CD14-positive monocyte (primary cell): ENCODE measurements at regions not wholly inside any gene's neighbourhood (a gene's known extent, or its start where the extent isn't known, plus 50 kb on each side); places are given as distances from the start of the nearest gene placed in this dataset.

ENCODE experiments used
- DNase-seq, 3 donors: peaks; one replicate each; pipeline ENCODE4 v3.0.0-alpha.2; 2011 to 2022
- H2AFZ ChIP-seq: 2 replicates; pipeline ENCODE4 v1.6.0; 2012; ENCODE audit warnings: mild to moderate bottlenecking, low read depth, low read length, inconsistent platforms; ENCODE audit not compliant: insufficient read depth, poor library complexity, severe bottlenecking
- H3K27ac ChIP-seq, 2 donors: 1 replicate in 1 of 2; 2 replicates in 1 of 2; pipeline ENCODE4 v1.5.1; 2012 to 2013; ENCODE audit warnings: low read length in 2 of 2, control low read depth in 1 of 2, inconsistent platforms in 1 of 2, low read depth in 1 of 2, mild to moderate bottlenecking in 1 of 2
- H3K27me3 ChIP-seq, 2 donors: one replicate each; pipeline versions ENCODE4 v1.6.0 to v1.6.1; 2011 to 2013; ENCODE audit warnings: low read length in 2 of 2; ENCODE audit not compliant: control insufficient read depth in 2 of 2, insufficient read depth in 2 of 2
- H3K36me3 ChIP-seq, 2 donors: replicated peaks in 1 of 2; 1 replicate in 1 of 2; 2 replicates in 1 of 2; pipeline versions ENCODE4 v1.5.1 to v1.6.1; 2012 to 2013; ENCODE audit warnings: low read length in 2 of 2, control low read depth in 1 of 2, inconsistent platforms in 1 of 2, mild to moderate bottlenecking in 1 of 2; ENCODE audit not compliant: insufficient read depth in 2 of 2, control insufficient read depth in 1 of 2
- H3K4me1 ChIP-seq, 2 donors: 1 replicate in 1 of 2; 2 replicates in 1 of 2; pipeline versions ENCODE4 v1.5.1 to v1.6.1; 2012 to 2013; ENCODE audit warnings: low read length in 2 of 2, control low read depth in 1 of 2, inconsistent platforms in 1 of 2, mild to moderate bottlenecking in 1 of 2, moderate library complexity in 1 of 2; ENCODE audit not compliant: insufficient read depth in 2 of 2, control insufficient read depth in 1 of 2
- H3K4me2 ChIP-seq: replicated peaks from 2 replicates; pipeline ENCODE3; 2012; ENCODE audit warnings: low read length, moderate library complexity, mild to moderate bottlenecking; ENCODE audit not compliant: poor library complexity, severe bottlenecking; ENCODE audit errors: extremely low read depth
- H3K4me3 ChIP-seq, 3 experiments: fragments of 200-600 bp in 1 of 3; sonication (generic) in 1 of 3; replicated peaks in 1 of 3; 1 replicate in 2 of 3; 2 replicates in 1 of 3; pipeline ENCODE4 v1.5.1; 2011 to 2013; ENCODE audit warnings: low read length in 3 of 3, mild to moderate bottlenecking in 3 of 3, control low read depth in 2 of 3, low read depth in 2 of 3, inconsistent platforms in 1 of 3, moderate library complexity in 1 of 3
- H3K79me2 ChIP-seq: 2 replicates; pipeline ENCODE4 v1.6.0; 2012; ENCODE audit warnings: mild to moderate bottlenecking, control low read depth, inconsistent platforms, low read length, moderate library complexity; ENCODE audit not compliant: insufficient read depth
- H3K9ac ChIP-seq: 2 replicates; pipeline ENCODE4 v1.6.0; 2017; ENCODE audit warnings: low read length, mild to moderate bottlenecking; ENCODE audit not compliant: insufficient read depth, poor library complexity, severe bottlenecking
- H3K9me3 ChIP-seq, 2 donors: replicated peaks in 1 of 2; 1 replicate in 1 of 2; 2 replicates in 1 of 2; pipeline versions ENCODE4 v1.5.1 to v1.6.1; 2012 to 2013; ENCODE audit warnings: low read length in 2 of 2, control low read depth in 1 of 2; ENCODE audit not compliant: control insufficient read depth in 1 of 2, insufficient read depth in 1 of 2
- H4K20me1 ChIP-seq: 2 replicates; pipeline ENCODE4 v1.6.0; 2012; ENCODE audit warnings: mild to moderate bottlenecking, low read length, control low read depth, moderate library complexity; ENCODE audit not compliant: insufficient read depth
- H3K27ac Mint-ChIP-seq, 7 donors: one replicate each; pipeline ENCODE4 v1.8.0; 2020; ENCODE audit warnings: mild to moderate bottlenecking in 7 of 7, mixed read lengths in 7 of 7, moderate library complexity in 6 of 7, inconsistent platforms in 2 of 7
- H3K27me3 Mint-ChIP-seq, 3 donors: one replicate each; pipeline ENCODE4 v1.8.0; 2021 to 2022; ENCODE audit warnings: low read depth in 3 of 3, mild to moderate bottlenecking in 3 of 3, mixed read lengths in 3 of 3, moderate library complexity in 3 of 3, inconsistent platforms in 1 of 3
- H3K36me3 Mint-ChIP-seq, 2 donors: one replicate each; pipeline ENCODE4 v1.8.0; 2020; ENCODE audit warnings: mixed read lengths in 2 of 2, inconsistent platforms in 1 of 2, mild to moderate bottlenecking in 1 of 2
- H3K4me1 Mint-ChIP-seq: one replicate; pipeline ENCODE4 v1.8.0; 2020; ENCODE audit warnings: mild to moderate bottlenecking, mixed read lengths
- H3K4me3 Mint-ChIP-seq, 2 donors: one replicate each; pipeline ENCODE4 v1.8.0; 2020; ENCODE audit warnings: mild to moderate bottlenecking in 2 of 2, mixed read lengths in 2 of 2, moderate library complexity in 1 of 2
- H3K9me3 Mint-ChIP-seq, 7 donors: one replicate each; pipeline ENCODE4 v1.8.0; 2020 to 2022; ENCODE audit warnings: mixed read lengths in 7 of 7, mild to moderate bottlenecking in 6 of 7, moderate library complexity in 6 of 7, inconsistent platforms in 2 of 7
- CTCF ChIP-seq: fragments of 200-600 bp; IDR thresholded peaks from one replicate; pipeline ENCODE4 v1.8.0; 2022; ENCODE audit warnings: antibody characterized with exemption, mild to moderate bottlenecking
- WGBS: methylation state at CpG from one replicate; pipeline ENCODE4 v1.1.5; 2013; ENCODE audit warnings: missing lambda C conversion rate; ENCODE audit not compliant: insufficient coverage; 5-methylcytosine and 5-hydroxymethylcytosine counted together
- intact Hi-C, 2 donors: fragments of 100-400 bp; cut with micrococcal nuclease; formaldehyde crosslinking; loops; one replicate each; pipeline versions ENCODE4 v1.15.0 to v1.15.1; 2023

DNA sequence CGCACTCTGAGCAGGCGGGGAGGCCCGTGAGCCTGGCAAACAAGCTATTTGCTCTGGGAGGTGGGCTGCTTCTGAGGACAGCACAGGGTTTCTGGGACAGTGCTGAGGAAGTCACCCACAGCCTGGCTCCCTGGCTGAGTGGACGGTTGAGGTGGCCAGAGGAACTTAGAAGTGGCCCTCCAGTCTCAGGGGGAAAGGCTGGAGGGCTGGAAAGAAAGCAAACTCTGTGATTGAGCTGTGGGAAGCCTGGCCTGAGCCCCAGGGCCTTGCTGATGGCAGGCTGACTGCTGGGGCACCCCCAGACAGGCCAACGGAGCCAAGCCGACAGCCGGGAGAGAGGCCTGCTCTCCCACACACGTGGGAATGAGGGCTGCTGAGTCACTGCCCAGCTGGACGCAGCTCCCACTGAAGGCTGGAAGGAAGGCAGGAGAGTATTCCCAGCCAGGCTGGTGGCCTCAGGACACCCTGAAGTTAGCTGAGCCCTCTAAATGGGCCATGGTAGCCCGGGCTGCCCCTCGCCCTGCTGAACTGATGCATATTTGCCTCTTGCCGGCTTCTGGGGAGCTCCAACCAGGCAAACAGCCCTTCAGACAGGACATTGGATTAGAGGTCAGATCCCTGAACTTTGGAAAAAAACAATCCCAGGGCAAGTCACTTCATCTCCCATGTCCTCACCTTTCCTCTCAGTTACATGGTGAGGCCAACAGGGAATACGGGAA is 98.0 kb upstream of the TLE3 start:
- Mint-ChIP-seq H3K27me3 (peaks cover 15 to 29% (median 24%) of the 10 kb centered on the region in 3 donors), H3K36me3 (no peaks in the 10 kb centered on the region), H3K4me1 (peaks cover 5% of the 10 kb centered on the region), H3K27ac (no peak overlapping the region), H3K9me3 (peaks cover 0 to 5% (median 3%) of the 10 kb centered on the region in 7 donors), H3K4me3 (no peak overlapping the region)
- H3K9me3 ChIP-seq: no peaks in the 10 kb centered on the region
- DNase-seq: no peak
- no peak overlapping the region for H2AFZ ChIP-seq
- no peak overlapping the region for H3K4me2 ChIP-seq
- H3K79me2 ChIP-seq: no peaks in the 10 kb centered on the region
- H3K36me3 ChIP-seq: no peaks in the 10 kb centered on the region
- intact Hi-C loops: no loop called here
- H3K27me3 ChIP-seq: peaks cover 0 to 7% of the 10 kb centered on the region in 2 donors
- TF ChIP-seq CTCF: no peak
- H4K20me1 ChIP-seq: no peaks in the 10 kb centered on the region
- no peaks in the 10 kb centered on the region for H3K4me1 ChIP-seq
- H3K4me3 ChIP-seq: no peak overlapping the region
- WGBS: 81% methylated on average over 13 of the region's 13 CpGs
- no peak overlapping the region for H3K9ac ChIP-seq
- no peak overlapping the region for H3K27ac ChIP-seq

- Histone ChIP-seq H3K9me3 (no peaks in the 10 kb centered on the region), H3K9ac (no peak overlapping the region), H3K4me1 (no peaks in the 10 kb centered on the region), H3K4me3 (no peak overlapping the region), H3K27me3 (peaks cover 0 to 4% of the 10 kb centered on the region in 2 donors), H2AFZ (no peak overlapping the region), H3K4me2 (no peak overlapping the region), H3K79me2 (no peaks in the 10 kb centered on the region), H4K20me1 (no peaks in the 10 kb centered on the region), H3K36me3 (no peaks in the 10 kb centered on the region), H3K27ac (no peak overlapping the region)
- WGBS: 53% methylated on average over 4 of the region's 7 CpGs
- Mint-ChIP-seq H3K36me3 (no peaks in the 10 kb centered on the region), H3K4me1 (peaks cover 5% of the 10 kb centered on the region), H3K9me3 (peaks cover 0 to 5% (median 3%) of the 10 kb centered on the region in 7 donors), H3K27me3 (peaks cover 9 to 23% (median 19%) of the 10 kb centered on the region in 3 donors), H3K27ac (no peak overlapping the region), H3K4me3 (no peak overlapping the region)
- intact Hi-C loops: no loop called here
- DNase-seq: no peak
- no peak for TF ChIP-seq CTCF
Measured at GRCh38 chr15:70195171-70195570, 97.5 kb upstream of the TLE3 start.
